GM12878 (cell line): ENCODE measurements at regions not wholly inside any gene's neighbourhood (a gene's known extent, or its start where the extent isn't known, plus 50 kb on each side); places are given as distances from the start of the nearest gene placed in this dataset.

ENCODE experiments used
- EP300 ChIP-seq, 2 experiments: fragments of 150-350 bp in 1 of 2; IDR thresholded peaks; 2 replicates each; pipeline ENCODE4 v1.6.1; 2011 to 2012; ENCODE audit warnings: low read depth in 2 of 2, low read length in 2 of 2, borderline replicate concordance in 1 of 2, improper control_type of control experiment in 1 of 2, inconsistent platforms in 1 of 2; ENCODE audit not compliant: control insufficient read depth in 1 of 2
- ZNF384 ChIP-seq: IDR thresholded peaks from 2 replicates; pipeline ENCODE4 v1.6.1; 2012; ENCODE audit warnings: low read depth, mild to moderate bottlenecking, low read length, improper control_type of control experiment, borderline replicate concordance

GRCh38 chr14:38003746-38004609 lies 203.7 kb upstream of the SSTR1 start:
- TF ChIP-seq ZNF384 (no peak), EP300 (IDR thresholded peaks at IDR 0.05; ENCODE audit: borderline replicate concordance in 1 of 2, control insufficient read depth in 1 of 2, low read depth in 2 of 2, low read length in 2 of 2) (no peak)
